ENCODE measurements at regions not wholly inside any gene's neighbourhood (a gene's known extent, or its start where the extent isn't known, plus 50 kb on each side); places are given as distances from the start of the nearest gene placed in this dataset.

GRCh38 chr3:24853685-24854490, 359.2 kb upstream of the THRB start:
- DNase-seq: no peak

GRCh38 chr3:24854748-24855147, 360.1 kb upstream of the THRB start:
- no peak for DNase-seq

- DNase-seq: no peak
Observed at GRCh38 chr3:24857945-24858344, 363.3 kb upstream of the THRB start.

GRCh38 chr3:24863215-24863614, 368.6 kb upstream of the THRB start:
- no peak for DNase-seq

DNA sequence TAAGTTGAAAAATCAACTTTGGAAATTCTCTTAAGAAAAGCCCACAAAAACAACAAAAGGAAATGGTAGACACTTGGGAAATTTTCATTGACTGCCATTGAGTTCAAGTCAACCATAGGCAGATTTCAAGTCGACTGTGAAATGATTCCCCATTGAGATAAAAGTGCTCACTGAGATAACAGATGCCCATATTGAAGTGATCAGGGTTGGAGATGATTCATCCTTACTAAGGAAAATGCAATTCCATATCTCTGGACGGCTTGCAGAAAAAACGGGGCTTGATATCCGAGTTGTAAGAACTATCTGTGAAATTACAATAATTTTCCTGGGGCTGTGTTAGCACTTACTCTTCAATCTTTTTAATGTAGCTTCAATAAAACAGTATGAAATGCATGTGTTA, 373.1 kb upstream of the THRB start:
- DNase-seq: no peak

DNA sequence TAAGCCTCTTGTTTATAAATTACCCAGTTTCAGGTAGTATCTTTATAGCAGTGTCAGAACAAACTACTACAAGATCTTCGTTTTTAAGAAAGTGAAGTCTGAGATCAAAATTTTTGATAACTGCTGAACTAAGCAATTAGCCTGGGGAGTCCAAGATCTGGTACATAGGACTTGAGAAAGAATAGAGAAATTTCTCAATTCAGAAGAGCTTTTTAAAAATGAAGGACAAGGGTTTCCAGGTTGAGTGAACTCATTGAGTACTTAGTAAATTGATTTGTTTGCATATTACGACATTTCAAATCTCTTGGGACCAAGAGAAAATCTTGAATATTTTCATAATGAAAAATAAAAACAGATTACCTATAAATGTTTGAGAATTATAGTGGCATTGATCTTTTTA, 386.6 kb upstream of the THRB start:
- DNase-seq: no peak

DNA sequence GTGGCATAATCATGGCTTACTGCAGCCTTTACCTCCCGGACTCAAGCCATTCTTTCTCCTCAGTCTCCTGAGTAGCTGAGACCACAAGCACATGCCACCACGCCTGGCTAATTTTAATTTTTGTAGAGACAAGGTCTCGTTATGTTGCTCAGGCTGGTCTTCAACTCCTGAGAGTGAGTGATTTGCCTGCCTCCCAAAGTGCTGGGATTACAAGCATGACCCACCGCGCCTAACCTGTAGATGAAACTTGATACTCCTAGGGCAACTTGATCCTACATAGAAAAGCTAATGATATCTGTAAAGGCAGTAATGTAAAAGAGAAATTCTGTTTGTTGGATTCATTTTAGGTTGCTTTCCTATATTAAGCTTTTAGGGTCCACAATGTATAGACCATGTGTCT, 391.9 kb upstream of the THRB start:
- DNase-seq: no peak

GRCh38 chr3:24890012-24890411, 395.4 kb upstream of the THRB start:
- DNase-seq: no peak

DNA sequence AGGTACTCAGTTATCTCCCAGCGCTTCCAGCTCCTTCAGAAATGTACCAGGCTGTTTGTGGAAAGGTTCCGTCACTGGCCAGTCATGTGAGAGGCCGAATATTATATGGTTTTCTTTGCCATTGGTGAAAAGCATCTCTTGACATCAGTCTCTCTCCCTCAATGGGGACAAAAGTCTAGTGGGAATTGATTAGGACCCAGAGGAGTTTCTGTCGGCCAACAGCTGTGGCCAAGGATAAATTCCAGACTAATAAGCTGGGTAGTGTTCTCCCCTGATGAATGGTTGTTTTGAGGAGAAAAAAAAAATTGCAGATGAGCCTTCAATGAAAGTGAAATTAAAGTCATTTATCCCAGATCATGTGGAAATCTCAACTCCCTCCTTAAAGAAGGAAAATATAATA, 404.7 kb upstream of the THRB start:
- DNase-seq: no peak

GRCh38 chr3:24899901-24900603, 405.4 kb upstream of the THRB start:
- no peak for DNase-seq

- DNase-seq: no peak
Observed at GRCh38 chr3:24905266-24905665, 410.6 kb upstream of the THRB start.

- DNase-seq: no peak
Observed at GRCh38 chr3:24907106-24907505, 412.5 kb upstream of the THRB start.

- no peak for DNase-seq
Observed at GRCh38 chr3:24911076-24911475, 416.4 kb upstream of the THRB start.

DNA sequence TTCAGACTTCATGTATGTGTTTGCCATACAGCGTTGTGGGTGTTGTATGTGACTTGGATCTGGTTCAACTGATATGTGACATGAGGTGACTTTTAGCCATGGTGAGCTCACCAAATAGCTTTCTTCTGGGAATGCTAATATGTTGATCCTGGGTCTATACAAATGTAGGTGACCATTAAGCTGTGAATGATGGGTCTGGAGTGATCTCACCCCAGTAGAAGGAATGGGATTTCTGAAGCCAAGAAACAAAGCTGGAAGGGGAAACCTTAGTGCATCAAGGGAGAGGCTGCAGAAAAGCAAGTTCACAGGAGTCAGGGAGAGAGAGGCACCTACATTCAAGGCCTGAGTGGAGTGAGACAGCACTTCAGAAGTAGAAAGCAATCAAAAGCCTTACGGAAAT, 421.0 kb upstream of the THRB start:
- DNase-seq: no peak

- no peak for DNase-seq
Observed at GRCh38 chr3:24917908-24918307, 423.3 kb upstream of the THRB start.

GRCh38 chr3:24923570-24923969, 428.9 kb upstream of the THRB start:
- DNase-seq: no peak

DNA sequence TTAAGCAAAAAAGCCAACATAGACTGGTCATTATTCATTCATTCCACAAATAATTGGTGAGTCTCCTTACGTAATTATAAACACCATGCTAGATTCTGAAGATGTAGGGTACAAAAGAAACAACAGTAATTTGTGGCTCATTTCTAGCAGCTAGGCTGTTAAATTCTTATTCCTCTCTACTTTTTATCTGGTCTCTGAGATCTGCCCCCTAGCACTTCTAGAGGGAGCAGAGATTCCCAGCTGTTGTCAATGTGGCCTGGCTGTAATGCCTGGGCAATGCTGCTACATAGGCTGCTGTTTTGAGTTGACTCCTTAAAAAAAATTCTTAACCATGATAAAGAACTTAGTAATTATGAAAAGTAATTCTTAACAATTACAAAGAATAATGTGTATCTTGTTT, 434.9 kb upstream of the THRB start:
- no peak for DNase-seq

DNA sequence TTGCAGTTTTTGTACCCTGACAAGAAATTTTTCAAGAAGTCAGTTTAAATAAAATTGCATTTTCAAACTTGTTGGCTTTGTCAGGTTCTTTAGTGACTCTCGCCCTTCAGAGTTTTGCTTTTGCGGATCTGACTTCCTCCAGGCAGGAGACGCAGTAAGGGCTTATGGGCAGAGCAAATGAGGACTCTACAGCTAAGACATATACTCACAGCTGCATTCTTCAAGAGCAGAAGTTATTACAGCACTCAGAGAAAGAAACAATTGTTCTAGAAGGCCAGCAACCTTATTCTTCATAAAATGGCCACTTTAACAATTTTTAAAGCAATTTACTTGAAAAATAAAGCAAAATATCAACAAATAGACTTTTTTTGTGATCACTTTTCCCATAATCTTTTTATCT, 438.8 kb upstream of the THRB start:
- DNase-seq: no peak

GRCh38 chr3:24936574-24936973, 441.9 kb upstream of the THRB start:
- DNase-seq: no peak

DNA sequence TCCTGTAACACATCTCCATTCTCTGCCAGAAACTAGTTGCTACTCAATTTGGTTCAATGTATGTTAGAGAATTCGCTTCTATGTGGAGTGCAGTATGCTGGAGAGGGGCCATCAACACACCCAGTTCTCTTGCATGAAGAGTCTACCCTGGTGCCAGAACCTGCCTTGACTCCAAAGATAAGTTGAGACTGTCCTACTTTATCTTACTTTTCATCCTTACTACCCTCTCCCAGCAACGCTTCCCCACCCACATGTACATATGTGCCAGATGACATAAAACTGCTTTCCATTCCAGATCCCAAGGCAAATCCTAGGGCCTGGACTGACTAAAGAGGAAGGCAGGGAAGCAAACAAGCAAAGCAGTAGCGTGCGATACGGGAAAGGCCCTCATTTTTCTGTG, 442.6 kb upstream of the THRB start:
- no peak for DNase-seq

DNA sequence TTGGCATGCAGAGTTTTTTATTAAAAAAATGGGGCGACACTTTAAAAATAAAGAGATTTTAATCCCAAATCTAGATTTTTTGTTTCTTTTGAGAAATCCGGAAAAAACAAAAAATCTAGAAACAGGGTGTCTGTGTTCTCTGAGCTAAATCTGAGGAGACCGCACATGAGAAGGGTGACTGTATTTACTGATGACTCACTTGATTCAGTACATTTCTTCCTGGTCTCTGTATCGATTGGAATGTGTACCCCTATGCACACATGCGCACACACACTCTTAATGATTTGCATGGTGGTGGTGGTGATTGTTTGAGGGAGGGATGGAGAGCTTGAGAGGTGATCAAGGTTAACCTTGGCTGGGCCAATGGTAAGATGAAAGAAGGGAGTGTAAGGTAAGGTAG, 443.1 kb upstream of the THRB start:
- DNase-seq: no peak

GRCh38 chr3:24943961-24944360, 449.3 kb upstream of the THRB start:
- no peak for DNase-seq

DNA sequence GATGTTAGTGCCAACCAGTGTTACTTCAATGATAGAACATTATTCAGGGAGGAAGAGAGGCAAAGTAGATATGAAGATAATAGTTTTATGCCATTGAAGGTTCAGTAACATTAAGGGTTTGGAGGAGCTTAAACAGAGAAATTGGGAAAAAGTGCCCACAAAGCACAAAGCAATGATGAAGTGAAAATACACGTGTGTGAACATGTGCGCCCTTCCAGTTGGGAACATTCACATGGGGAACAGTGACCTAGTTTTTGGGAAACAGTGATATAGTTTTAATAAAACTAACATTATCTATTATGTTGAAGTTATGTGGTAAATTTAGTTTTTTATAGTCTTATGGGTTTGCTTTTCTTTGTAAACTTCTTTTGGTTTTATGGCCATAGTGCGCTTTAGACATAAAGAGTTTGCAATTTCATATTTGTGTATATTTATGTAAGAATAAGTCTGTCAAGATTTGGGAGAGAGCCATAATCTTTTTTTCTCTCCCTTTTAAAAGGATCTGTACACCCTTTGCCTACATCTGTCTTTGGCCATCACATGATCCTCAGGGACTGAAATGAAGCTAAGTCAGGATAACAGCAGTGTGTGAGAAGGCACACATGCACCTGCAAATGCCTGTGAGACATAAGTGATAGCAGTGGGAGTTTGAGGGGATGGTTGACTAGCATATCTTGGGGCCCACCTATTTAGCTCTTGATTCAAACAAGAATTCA, 450.3 kb upstream of the THRB start:
- no peak for DNase-seq

- no peak for DNase-seq
Observed at GRCh38 chr3:24945563-24945962, 450.9 kb upstream of the THRB start.

All from CD4-positive, alpha-beta T cell treated with Interleukin-4 for 1 hour (primary cell).